Endothelial cell (in vitro differentiated cells): ENCODE measurements at regions not wholly inside any gene's neighbourhood (a gene's known extent, or its start where the extent isn't known, plus 50 kb on each side); places are given as distances from the start of the nearest gene placed in this dataset.

ENCODE experiments used
- DNase-seq: peaks from one replicate; pipeline ENCODE4 v3.0.0; 2021; ENCODE audit warnings: low spot score
- H3K27ac Mint-ChIP-seq: one replicate; pipeline ENCODE4 v1.8.0; 2021; ENCODE audit warnings: mixed read lengths, inconsistent platforms; ENCODE audit not compliant: unreplicated experiment
- H3K27me3 Mint-ChIP-seq: one replicate; pipeline ENCODE4 v1.8.0; 2021; ENCODE audit warnings: mild to moderate bottlenecking, moderate library complexity, mixed read lengths, inconsistent platforms; ENCODE audit not compliant: unreplicated experiment
- H3K36me3 Mint-ChIP-seq: one replicate; pipeline ENCODE4 v1.8.0; 2021; ENCODE audit warnings: mild to moderate bottlenecking, low read depth, mixed read lengths, inconsistent platforms; ENCODE audit not compliant: unreplicated experiment
- H3K4me1 Mint-ChIP-seq: one replicate; pipeline ENCODE4 v1.8.0; 2021; ENCODE audit warnings: mild to moderate bottlenecking, mixed read lengths, inconsistent platforms; ENCODE audit not compliant: unreplicated experiment
- H3K4me3 Mint-ChIP-seq: one replicate; pipeline ENCODE4 v1.8.0; 2021; ENCODE audit warnings: mild to moderate bottlenecking, mixed read lengths, inconsistent platforms; ENCODE audit not compliant: unreplicated experiment
- H3K9me3 Mint-ChIP-seq: one replicate; pipeline ENCODE4 v1.8.0; 2021; ENCODE audit warnings: mixed read lengths, inconsistent platforms; ENCODE audit not compliant: unreplicated experiment
- TF ChIP-seq, protein P1 (sequence below): fragments of 200-600 bp; sonication (generic); IDR thresholded peaks from one replicate; pipeline ENCODE4 v1.5.0; 2021; ENCODE audit warnings: antibody characterized with exemption; ENCODE audit not compliant: unreplicated experiment

GRCh38 chr18:39749154-39749553 lies 2183.6 kb upstream of the CELF4 start:
- no peak overlapping the region for H3K27ac Mint-ChIP-seq
- no peak overlapping the region for H3K4me3 Mint-ChIP-seq
- H3K9me3 Mint-ChIP-seq, result no peaks in the 10 kb centered on the region
- H3K27me3 Mint-ChIP-seq, result no peaks in the 10 kb centered on the region
- H3K4me1 Mint-ChIP-seq, result no peaks in the 10 kb centered on the region
- TF ChIP-seq, protein P1, sequence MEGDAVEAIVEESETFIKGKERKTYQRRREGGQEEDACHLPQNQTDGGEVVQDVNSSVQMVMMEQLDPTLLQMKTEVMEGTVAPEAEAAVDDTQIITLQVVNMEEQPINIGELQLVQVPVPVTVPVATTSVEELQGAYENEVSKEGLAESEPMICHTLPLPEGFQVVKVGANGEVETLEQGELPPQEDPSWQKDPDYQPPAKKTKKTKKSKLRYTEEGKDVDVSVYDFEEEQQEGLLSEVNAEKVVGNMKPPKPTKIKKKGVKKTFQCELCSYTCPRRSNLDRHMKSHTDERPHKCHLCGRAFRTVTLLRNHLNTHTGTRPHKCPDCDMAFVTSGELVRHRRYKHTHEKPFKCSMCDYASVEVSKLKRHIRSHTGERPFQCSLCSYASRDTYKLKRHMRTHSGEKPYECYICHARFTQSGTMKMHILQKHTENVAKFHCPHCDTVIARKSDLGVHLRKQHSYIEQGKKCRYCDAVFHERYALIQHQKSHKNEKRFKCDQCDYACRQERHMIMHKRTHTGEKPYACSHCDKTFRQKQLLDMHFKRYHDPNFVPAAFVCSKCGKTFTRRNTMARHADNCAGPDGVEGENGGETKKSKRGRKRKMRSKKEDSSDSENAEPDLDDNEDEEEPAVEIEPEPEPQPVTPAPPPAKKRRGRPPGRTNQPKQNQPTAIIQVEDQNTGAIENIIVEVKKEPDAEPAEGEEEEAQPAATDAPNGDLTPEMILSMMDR, result no peak
- DNase-seq, result no peak
- no peaks in the 10 kb centered on the region for H3K36me3 Mint-ChIP-seq

- Mint-ChIP-seq H3K4me1 (no peaks in the 10 kb centered on the region), H3K27me3 (no peaks in the 10 kb centered on the region), H3K36me3 (no peaks in the 10 kb centered on the region), H3K9me3 (no peaks in the 10 kb centered on the region), H3K27ac (no peak overlapping the region), H3K4me3 (no peak overlapping the region)
- TF ChIP-seq, protein P1, result no peak
- no peak for DNase-seq
Measured at GRCh38 chr18:39748727-39749126, 2183.1 kb upstream of the CELF4 start.

- Mint-ChIP-seq H3K27ac (no peak overlapping the region), H3K9me3 (no peaks in the 10 kb centered on the region), H3K4me1 (no peaks in the 10 kb centered on the region), H3K36me3 (no peaks in the 10 kb centered on the region), H3K4me3 (no peak overlapping the region), H3K27me3 (no peaks in the 10 kb centered on the region)
- no peak for DNase-seq
- TF ChIP-seq, protein P1, result no peak
Measured at GRCh38 chr18:39746201-39746600, 2180.6 kb upstream of the CELF4 start.

DNA sequence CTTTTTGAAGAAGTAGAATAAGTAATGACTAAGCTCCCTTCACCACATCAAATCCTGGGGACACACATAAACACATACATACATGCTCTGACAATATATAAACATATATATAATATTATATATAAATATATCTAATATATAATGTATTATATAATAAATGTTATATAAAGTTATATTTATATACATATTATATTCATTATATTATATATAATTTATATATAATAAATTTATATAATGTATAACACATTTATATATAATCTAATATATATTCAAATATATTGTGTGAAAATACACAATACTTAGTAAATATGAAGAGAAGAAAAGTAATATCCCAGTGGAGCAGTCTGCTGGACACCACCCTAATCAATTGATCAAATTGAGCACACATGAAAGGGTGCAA lies 2177.9 kb upstream of the CELF4 start:
- TF ChIP-seq, protein P1, result no peak
- Mint-ChIP-seq H3K27me3 (no peaks in the 10 kb centered on the region), H3K27ac (no peak overlapping the region), H3K4me3 (no peak overlapping the region), H3K4me1 (no peaks in the 10 kb centered on the region), H3K9me3 (no peaks in the 10 kb centered on the region), H3K36me3 (no peaks in the 10 kb centered on the region)
- no peak for DNase-seq

DNA sequence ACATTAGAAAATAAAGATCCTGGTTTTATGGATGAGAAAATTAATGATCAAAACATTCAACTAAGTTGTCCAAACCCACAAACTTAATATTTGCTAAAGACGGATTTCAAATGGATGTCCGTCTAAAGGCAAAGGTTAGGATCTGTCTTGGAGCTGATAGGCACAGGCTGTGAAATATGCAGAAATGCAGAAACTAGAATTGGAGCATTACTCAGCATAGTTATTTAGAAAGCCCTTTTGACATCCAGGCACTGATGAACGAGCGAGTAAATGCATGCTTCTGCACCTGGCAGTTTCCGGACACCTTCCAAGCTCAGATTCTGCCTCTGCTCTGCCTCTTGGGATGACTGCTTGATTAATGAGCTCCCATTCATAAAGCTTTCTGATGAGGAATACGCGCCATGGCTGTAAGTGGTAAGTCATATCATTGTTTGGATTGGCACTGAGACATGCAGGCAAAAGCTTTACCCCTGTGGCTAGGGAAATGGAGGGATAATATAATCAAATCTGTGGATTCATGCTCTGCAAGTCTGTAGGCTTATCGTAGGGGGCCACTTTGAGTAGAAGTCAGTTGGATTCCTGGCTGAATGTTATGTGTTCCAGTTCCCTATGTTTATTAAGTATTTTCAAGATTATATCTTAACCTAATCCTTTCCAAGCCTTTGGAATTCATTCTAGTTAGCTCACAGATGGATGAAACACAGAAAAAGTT lies 2176.3 kb upstream of the CELF4 start:
- TF ChIP-seq, protein P1, result no peak
- Mint-ChIP-seq H3K36me3 (no peaks in the 10 kb centered on the region), H3K27me3 (no peaks in the 10 kb centered on the region), H3K4me3 (no peak overlapping the region), H3K9me3 (no peaks in the 10 kb centered on the region), H3K27ac (no peak overlapping the region), H3K4me1 (no peaks in the 10 kb centered on the region)
- no peak for DNase-seq
